ENCODE measurements at regions not wholly inside any gene's neighbourhood (a gene's known extent, or its start where the extent isn't known, plus 50 kb on each side); places are given as distances from the start of the nearest gene placed in this dataset.

DNA sequence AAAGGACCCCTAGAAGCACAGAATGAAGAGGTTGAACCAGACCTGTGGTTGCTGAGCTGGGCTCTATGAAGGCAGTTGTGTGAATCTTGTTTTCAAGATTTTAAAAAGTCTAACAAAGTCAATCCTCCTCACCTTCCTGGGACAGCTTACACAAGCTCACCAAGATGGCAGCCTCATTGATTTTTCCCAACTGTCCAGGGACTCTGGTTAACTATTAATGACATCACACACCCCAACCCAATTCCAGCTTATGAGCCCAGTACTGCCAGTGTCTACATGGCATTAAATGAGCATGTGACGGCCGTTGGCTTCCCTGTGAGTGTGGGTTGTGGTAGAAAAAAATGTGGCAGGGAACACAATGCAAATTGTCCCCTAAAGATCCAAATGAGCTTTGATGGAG, 137.0 kb downstream of the CHST1 start:
- TF ChIP-seq, protein P1, sequence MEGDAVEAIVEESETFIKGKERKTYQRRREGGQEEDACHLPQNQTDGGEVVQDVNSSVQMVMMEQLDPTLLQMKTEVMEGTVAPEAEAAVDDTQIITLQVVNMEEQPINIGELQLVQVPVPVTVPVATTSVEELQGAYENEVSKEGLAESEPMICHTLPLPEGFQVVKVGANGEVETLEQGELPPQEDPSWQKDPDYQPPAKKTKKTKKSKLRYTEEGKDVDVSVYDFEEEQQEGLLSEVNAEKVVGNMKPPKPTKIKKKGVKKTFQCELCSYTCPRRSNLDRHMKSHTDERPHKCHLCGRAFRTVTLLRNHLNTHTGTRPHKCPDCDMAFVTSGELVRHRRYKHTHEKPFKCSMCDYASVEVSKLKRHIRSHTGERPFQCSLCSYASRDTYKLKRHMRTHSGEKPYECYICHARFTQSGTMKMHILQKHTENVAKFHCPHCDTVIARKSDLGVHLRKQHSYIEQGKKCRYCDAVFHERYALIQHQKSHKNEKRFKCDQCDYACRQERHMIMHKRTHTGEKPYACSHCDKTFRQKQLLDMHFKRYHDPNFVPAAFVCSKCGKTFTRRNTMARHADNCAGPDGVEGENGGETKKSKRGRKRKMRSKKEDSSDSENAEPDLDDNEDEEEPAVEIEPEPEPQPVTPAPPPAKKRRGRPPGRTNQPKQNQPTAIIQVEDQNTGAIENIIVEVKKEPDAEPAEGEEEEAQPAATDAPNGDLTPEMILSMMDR (conservative IDR thresholded peaks at IDR 0.05; ENCODE audit: low read length): no peak
- no peak for TF ChIP-seq EZH2phosphoT487 (IDR thresholded peaks at IDR 0.05; ENCODE audit: borderline replicate concordance, low read depth, low read length)
